Urinary bladder (tissue), 3 donors: ENCODE measurements at regions not wholly inside any gene's neighbourhood (a gene's known extent, or its start where the extent isn't known, plus 50 kb on each side); places are given as distances from the start of the nearest gene placed in this dataset.

Source experiments
- DNase-seq: peaks from one replicate; pipeline ENCODE4 v3.0.0-alpha.2; 2015; ENCODE audit errors: extremely low spot score
- H3K27ac ChIP-seq: one replicate; pipeline ENCODE4 v1.5.1; 2013; ENCODE audit warnings: low read depth, mild to moderate bottlenecking, moderate library complexity
- H3K36me3 ChIP-seq: one replicate; pipeline ENCODE4 v1.6.1; 2013; ENCODE audit warnings: mild to moderate bottlenecking, moderate library complexity; ENCODE audit not compliant: insufficient read depth
- H3K4me1 ChIP-seq: one replicate; pipeline ENCODE4 v1.6.1; 2013; ENCODE audit warnings: mild to moderate bottlenecking, moderate library complexity; ENCODE audit not compliant: insufficient read depth
- H3K4me3 ChIP-seq: one replicate; pipeline ENCODE4 v1.5.1; 2013; ENCODE audit warnings: low read depth, low read length
- WGBS: extraction: QIAGEN DNeasy Blood & Tissue Kit; methylation state at CpG from one replicate; pipeline ENCODE4 v1.1.7; 2013; 5-methylcytosine and 5-hydroxymethylcytosine counted together
- donor health status: healthy with polysubstance abuse.
- donor health status: healthy.

DNA sequence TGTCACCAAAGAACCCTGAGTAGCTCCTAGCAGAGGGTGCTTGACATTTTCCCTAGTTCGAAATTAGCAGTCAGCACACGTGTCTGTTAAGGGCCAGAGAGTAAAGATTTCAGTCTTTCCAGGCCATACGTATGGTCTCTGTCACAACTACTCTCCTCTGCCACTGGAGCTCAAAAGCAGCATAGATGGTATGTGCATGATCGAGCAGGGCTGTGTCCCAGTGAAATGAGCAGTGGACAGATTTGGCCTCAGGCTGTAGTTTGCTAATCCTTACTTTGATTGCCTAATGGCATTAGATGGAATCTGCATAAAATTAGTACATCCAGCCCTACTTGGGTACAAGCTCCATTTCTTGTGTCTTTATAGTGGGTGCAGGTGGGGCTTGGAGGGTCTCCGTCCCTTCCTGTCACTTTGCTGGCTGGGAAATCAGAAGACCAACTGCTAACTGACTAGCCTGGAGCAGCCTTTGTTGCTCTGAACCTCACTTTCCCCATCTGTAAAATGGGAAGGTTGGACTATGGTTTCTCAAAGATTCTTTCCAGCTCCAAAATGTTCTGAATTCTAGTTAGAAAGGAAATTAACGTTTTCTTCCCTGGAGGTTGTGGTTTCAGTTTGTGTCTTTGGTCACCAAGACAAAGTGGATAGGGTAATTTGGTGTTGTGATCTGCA lies 108.5 kb downstream of the GLI2 start:
- no peaks in the 10 kb centered on the region for H3K4me1 ChIP-seq
- DNase-seq: no peak
- 89% methylated on average over 6 of the region's 6 CpGs for WGBS
- no peaks in the 10 kb centered on the region for H3K36me3 ChIP-seq
- H3K4me3 ChIP-seq: no peak overlapping the region
- no peak overlapping the region for H3K27ac ChIP-seq

DNA sequence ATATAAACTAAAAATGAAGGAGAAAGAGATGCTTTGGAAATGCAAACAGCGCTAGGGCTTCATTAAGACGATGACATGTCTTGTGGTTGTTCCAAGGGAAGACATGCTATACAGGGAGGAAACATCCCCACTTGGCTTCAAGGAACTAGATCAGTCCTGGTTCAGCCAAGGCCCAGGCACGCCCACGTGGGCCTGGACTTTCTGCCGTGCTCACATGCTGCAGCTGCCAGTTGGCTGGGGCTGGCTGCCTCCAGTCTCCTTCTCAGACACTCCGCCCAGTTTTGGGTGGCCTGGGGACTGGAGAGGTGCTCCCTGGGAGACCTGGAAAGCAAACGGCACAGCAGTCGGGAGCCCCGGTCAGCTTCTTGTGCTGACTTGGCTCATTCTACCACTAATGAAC lies 109.6 kb downstream of the GLI2 start:
- H3K4me1 ChIP-seq: no peaks in the 10 kb centered on the region
- 48% methylated on average over 9 of the region's 9 CpGs for WGBS
- no peak overlapping the region for H3K27ac ChIP-seq
- H3K4me3 ChIP-seq: no peak overlapping the region
- DNase-seq: no peak
- H3K36me3 ChIP-seq: no peaks in the 10 kb centered on the region

DNA sequence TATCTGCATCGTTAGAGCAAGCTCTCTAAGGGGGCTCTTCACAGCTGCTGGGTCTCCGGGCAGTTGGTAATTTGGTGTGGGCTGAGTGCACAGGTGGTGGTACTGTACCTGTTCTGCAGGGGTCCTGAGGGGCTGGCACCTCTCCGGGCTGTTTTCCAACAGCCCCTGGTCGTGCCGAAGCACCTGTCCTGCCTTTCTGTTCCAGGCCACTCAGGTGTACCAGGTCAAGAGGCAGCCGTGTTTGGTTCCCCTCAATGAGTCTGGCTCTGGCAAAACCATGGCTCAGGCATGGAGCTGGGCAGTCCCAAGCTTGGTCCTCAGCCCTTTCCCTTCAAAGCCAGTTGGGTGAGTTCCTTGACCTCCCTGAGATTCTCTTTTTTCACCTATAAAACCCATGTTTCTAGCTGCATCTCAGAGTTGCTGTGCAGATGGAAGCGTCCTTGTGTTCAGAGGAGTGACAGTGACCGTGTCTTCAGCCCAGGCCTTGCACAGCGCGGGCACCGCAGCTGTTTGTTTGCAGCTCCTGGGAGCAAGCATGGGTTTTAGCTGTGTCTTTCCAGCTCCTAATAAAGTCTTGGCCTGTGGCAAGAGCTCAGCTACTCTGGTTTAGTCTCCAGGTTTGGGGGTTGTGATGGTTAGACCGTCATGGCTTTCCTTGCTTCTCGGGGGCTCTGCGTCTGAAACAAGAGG lies 110.9 kb downstream of the GLI2 start:
- H3K4me1 ChIP-seq: no peaks in the 10 kb centered on the region
- 92% methylated on average over 14 of the region's 14 CpGs for WGBS
- no peak overlapping the region for H3K27ac ChIP-seq
- no peaks in the 10 kb centered on the region for H3K36me3 ChIP-seq
- no peak overlapping the region for H3K4me3 ChIP-seq
- DNase-seq: no peak

DNA sequence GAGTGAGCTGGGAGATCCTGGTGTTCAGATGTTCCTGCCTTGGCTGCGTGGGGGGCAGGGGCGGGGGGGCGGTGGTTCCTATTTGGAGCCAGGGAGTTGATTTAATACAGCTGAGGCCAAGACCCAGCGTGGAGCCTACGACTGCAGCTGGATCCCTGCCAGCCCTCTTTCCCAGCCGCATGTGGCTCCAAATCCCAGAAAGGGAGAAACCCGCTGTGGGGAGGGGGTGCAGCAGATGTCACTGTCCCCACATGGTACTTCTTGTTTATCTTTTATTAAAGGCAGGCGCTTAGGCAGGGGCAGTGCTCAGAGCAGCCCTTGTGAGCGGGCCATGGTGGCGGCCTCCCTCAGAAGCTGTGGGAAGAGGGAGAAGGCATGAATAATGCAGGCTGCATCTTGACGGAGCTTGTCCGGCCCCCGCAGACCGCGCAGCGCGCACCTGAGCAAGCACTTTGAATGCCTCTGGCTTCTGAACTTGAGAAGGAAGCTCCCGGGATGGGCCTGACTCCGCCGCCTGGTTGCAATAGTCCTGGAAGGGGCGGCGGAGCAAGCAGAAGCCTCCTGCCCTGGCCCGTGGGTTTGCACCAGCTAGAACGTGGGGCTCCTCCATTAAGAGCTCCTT lies 112.1 kb downstream of the GLI2 start:
- no peak for DNase-seq
- no peak overlapping the region for H3K27ac ChIP-seq

DNA sequence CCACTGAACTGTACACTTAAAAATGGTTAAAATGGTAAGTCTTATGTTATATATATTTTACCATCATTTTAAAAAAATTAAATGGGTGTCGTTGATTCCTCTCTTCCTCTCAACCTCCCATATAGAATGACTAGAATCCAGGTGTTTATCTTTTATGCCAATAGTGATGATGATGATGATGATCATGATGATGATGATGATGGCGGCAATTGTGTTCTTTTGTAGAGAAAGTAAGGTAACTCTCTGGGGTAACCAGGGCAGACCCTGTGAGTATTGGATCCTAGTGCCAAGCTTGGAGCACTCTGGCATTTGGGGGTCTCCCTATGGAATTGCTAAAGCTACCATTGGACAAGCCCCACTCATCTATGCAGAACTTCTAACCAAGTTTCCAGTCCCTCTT lies 113.6 kb downstream of the GLI2 start:
- no peaks in the 10 kb centered on the region for H3K4me1 ChIP-seq
- no peak overlapping the region for H3K4me3 ChIP-seq
- WGBS: 96% methylated on average over 2 of the region's 2 CpGs
- DNase-seq: no peak
- H3K36me3 ChIP-seq: no peaks in the 10 kb centered on the region
- no peak overlapping the region for H3K27ac ChIP-seq

More for the DNA sequence above, 112.1 kb downstream of the GLI2 start:
- no peaks in the 10 kb centered on the region for H3K4me1 ChIP-seq
- no peak overlapping the region for H3K4me3 ChIP-seq
- no peaks in the 10 kb centered on the region for H3K36me3 ChIP-seq
- WGBS: 66% methylated on average over 24 of the region's 24 CpGs

DNA sequence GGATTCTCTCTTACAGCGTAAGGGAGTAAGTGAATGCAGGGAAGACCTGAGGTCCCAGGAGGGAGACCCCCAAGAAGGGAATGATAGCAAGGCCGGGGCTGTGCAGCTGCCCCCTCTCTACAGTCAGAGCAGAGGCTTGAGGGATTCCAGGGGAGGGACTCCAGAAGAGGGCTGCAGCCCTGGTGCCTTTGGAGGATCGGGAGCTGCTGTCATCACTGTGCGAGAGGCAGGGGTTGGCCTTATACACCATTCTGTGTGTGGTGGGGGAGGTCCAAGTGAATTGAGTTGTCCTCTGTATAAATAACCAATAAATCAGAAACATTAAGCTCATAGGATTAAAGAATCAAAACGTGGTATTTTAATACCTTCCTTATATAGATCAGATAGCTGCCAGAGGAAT lies 114.9 kb downstream of the GLI2 start:
- H3K36me3 ChIP-seq: no peaks in the 10 kb centered on the region
- no peak for DNase-seq
- H3K4me3 ChIP-seq: no peak overlapping the region
- no peaks in the 10 kb centered on the region for H3K4me1 ChIP-seq
- WGBS: 47% methylated on average over 5 of the region's 5 CpGs
- no peak overlapping the region for H3K27ac ChIP-seq

DNA sequence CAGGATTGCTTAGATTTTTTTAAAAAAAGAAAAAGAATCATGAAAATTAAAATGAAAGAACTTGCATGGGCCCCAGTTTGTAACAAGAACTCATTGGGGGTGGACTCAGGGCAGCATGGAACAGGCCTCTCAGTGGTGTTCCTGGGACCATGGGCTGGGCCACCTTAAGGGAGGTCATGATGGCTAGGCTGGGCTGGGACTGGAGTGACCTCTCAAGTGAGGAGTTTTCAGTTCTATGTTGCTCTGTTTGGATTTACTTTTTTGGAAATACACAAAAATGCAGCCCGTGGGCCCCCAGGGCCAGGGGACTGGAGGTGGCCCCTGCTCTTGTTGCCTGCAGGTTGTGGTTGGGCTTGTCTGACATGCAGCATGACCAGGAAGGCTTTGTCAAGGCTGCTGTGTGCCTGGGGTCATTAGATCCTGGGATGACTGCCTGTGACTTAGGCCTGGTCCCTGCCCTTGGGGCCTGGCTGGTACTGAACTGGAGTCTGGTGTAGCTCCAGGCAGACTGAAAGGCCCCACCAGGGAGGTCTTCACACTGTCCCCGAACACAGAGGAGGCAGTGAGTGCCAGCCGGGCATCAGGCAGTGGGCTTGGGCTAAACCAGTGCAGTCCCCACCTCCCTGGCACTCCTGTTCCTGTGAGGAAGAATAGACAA lies 115.6 kb downstream of the GLI2 start:
- Histone ChIP-seq H3K36me3 (no peaks in the 10 kb centered on the region), H3K27ac (no peak overlapping the region), H3K4me1 (no peaks in the 10 kb centered on the region), H3K4me3 (no peak overlapping the region)
- WGBS: 89% methylated on average over 3 of the region's 3 CpGs
- no peak for DNase-seq

DNA sequence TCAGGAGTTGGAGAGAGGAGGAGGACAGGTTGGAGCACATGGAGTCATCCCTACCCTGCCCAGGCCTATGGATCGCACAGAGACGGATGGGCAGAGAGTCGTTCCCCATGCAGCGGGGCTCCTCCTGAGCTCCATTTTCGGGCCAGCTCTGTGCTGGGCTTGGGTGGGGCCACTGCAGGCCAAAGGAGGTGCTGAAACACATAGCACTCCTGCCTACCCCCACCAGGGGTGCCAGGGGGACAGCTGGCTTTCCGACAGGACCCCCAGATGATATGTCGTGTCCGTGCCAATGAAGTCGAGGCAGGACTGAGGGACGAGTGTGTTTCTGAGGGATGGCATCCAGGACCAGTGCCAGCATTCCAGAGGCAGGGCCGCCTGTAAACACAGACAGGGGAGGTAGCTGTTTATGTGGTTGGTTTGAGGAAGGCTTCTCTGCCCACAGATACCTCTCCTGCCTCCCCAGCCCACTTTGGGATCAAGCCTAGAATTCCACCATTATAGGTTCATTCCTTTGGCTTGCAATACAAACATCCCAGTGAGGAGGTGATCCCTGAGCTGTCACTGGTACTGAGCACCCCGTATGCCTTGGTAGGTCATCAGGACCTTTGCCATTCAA lies 116.6 kb downstream of the GLI2 start:
- no peak for DNase-seq
- Histone ChIP-seq H3K4me1 (no peaks in the 10 kb centered on the region), H3K36me3 (no peaks in the 10 kb centered on the region), H3K27ac (no peak overlapping the region), H3K4me3 (no peak overlapping the region)
- 88% methylated on average over 12 of the region's 12 CpGs for WGBS

DNA sequence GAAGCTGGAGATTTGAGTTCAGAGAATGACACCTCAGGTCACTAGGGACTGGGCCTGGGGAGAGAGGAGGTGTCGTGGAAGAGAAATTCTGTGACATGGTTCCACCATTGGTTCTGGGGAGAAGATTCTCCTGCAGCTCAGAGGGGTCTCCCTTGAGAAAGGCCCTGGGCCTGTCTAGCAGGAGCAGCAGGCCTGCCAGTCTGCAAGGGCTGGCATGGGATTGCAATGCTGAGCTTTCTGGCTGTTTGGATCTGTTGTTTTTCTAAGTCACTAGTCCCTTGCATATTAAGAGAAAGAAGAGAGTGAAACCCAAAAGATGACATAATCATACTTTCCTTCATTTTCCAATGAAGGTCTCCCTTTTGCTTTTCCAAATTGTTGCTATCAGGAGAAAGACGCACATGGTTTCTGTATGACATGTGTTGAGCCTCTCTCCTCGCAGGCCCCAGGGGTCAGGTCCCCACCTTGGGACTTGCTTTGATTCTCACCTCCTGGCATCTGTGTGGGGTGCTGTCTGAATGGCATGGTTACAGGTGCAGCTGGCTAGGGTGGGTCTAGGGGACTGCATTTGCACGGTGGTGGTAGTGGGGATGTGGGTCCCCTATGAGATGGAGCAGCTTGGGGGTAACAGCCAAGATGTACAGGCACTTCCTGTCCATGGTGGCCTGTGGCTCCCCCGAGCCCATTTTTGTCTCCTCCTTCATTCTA lies 117.8 kb downstream of the GLI2 start:
- H3K36me3 ChIP-seq: no peaks in the 10 kb centered on the region
- 93% methylated on average over 5 of the region's 5 CpGs for WGBS
- no peak overlapping the region for H3K4me3 ChIP-seq
- no peak overlapping the region for H3K27ac ChIP-seq
- H3K4me1 ChIP-seq: no peaks in the 10 kb centered on the region
- DNase-seq: no peak

DNA sequence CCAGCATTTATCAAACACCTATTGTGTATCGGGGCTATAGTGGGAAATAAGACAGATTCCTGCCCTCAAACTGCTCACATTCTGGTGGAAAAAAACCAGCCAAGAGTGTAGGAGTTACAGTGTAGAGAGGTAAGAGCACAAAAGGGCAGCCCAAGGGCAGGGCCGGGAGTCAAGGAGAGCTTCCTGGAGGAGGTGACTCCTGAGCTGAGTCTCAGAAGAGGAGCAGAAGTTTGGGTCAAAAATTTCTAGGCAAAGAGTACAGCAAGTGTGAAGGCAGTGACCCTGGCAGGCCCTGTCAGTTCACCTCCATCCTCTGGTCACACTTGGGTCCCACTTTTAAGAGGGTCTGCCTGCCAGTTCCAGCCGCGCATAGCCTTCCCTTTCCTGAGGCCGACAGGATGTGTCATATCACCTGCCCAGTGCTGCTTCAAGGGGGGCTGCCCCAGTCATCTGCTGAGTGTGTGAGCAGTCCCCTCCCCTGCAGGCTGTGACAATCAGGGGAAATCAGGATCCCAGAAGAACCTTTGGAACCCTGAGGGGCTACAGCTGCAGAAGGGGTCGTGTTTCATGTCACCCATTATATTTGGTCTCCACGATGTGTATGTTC lies 118.4 kb downstream of the GLI2 start:
- Histone ChIP-seq H3K4me1 (no peaks in the 10 kb centered on the region), H3K4me3 (no peak overlapping the region), H3K36me3 (no peaks in the 10 kb centered on the region), H3K27ac (no peak overlapping the region)
- 69% methylated on average over 7 of the region's 7 CpGs for WGBS
- DNase-seq: no peak

DNA sequence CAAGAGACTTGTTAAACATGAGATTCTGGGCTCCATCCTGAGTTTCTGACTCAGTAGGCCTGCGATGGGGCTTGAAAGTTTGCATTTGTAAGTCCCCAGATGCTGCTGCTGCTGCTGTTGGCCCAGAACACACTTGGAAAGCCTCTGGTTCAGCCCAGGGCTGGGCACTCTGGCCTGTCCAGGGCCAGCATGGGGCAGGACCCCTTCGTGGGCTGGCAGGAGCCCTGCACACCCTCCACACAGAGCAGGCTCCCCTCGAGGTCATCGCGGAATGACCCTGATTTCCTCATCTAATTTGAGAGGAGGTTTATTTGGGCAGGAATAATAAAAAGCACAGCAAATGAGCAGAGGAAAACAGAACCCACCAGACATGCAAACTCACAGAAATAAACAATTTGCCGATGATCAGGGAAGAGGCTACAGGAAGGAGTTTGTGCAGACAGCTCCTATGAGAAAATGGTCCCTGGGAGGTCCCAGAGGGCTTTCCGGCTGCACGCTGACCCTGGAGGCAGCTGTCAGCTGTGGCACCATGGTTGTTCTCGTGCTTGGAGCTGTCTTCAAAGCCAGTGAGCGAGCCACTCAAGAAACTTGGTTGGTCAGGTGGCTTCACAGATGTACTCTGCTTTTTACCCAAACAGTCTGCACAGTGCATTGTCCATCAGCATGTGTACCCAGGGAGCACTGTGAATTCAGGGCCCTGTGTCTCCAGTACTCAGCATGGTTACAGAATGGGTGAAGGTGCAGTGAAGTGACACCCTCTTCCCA lies 119.3 kb downstream of the GLI2 start:
- 78% methylated on average over 10 of the region's 10 CpGs for WGBS
- Histone ChIP-seq H3K4me3 (no peak overlapping the region), H3K4me1 (no peaks in the 10 kb centered on the region), H3K27ac (no peak overlapping the region), H3K36me3 (no peaks in the 10 kb centered on the region)
- DNase-seq: no peak

DNA sequence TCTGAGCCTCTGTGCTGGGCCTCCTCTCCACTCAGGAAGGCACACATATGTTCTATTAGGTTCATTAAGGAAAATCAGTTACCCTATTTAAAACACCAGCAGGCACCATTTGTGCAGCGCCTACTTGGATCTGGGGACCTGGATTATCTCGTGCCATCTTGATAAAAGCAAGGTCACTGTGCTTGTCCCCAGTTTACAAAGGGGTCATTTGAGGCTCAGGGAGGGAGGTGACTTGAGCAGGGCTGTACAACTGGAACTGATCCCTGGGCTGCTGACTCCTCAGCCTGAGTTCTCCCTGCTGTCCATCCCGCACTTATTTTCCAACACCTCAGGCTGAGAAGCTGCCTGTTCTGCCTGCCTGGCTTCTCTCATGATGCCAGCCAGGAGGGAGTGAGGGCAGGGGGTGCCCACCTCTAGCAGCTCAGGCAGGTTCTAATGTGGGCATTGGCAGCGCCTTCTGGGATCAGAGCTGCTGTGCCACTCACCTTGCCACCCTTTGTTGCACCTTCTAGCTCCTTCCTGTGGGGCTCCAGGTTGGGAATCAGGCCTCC lies 120.3 kb downstream of the GLI2 start:
- Histone ChIP-seq H3K4me1 (no peaks in the 10 kb centered on the region), H3K36me3 (no peaks in the 10 kb centered on the region), H3K4me3 (no peak overlapping the region), H3K27ac (no peak overlapping the region)
- WGBS: 91% methylated on average over 4 of the region's 4 CpGs
- no peak for DNase-seq
